LHCN-M2 (cell line): ENCODE measurements at regions not wholly inside any gene's neighbourhood (a gene's known extent, or its start where the extent isn't known, plus 50 kb on each side); places are given as distances from the start of the nearest gene placed in this dataset.
"Not testable (repeated sequence)": the region's sequence is repeated elsewhere in the genome, so short reads cannot be mapped to it uniquely, and the experiment has no call there.

ENCODE experiments used
- DNase-seq: peaks from one replicate; pipeline ENCODE4 v3.0.0-alpha.2; 2012; ENCODE audit warnings: low read depth

GRCh38 chr3:8136553-8136952 is 365.1 kb upstream of the LMCD1 start:
- DNase-seq: no peak

DNA sequence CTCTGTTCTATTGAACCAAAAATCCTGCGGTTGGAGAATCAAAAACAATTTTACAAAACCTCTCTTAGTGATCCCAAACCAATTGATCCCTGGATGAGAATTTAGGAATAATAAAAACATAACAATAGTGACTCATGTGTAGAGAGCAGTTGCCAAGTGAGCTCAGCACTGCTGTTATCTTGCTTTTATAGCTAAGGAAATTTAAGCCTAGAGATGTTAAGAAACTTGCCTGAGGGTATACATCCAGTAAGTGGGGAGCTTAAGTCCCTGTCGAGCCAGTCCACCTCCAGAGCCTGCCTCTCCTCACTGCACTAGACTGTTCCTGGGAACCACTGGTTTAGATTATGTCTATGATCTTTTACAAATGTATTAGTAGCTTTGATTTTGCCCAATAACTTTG is 358.4 kb upstream of the LMCD1 start:
- DNase-seq: no peak

GRCh38 chr3:8145661-8146060 is 356.0 kb upstream of the LMCD1 start:
- DNase-seq: no peak

- DNase-seq: no peak
Measured at GRCh38 chr3:8147711-8148110, 353.9 kb upstream of the LMCD1 start.

DNA sequence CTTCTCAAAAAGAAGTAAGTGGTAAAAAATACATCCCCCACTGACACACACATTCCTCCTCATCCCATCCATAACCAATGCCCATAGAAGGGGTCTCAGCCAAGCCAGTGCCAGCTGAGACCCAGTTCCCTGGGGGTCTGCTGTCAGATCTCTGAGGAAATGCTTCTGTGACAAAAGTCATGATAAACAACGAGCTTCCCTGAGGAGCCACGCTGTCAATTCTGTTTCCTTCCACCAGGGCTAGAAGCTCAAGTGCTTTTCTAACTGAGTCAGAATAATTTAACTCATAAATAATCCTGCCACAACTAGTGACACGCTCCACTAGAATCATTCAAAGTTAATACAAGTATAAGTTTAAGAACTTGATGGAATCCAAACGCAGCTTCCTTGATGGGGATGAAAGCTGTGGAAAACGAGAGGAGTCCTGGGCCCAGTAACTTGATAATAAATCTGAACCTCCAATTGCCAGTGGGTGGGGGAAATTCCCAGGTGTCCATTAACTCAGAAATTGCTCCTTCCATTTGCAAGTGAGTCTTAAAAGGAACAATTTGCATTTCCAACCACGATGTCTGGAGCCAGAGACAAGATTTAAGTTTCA is 348.7 kb upstream of the LMCD1 start:
- DNase-seq: no peak

- no peak for DNase-seq
Measured at GRCh38 chr3:8153800-8154199, 347.8 kb upstream of the LMCD1 start.

DNA sequence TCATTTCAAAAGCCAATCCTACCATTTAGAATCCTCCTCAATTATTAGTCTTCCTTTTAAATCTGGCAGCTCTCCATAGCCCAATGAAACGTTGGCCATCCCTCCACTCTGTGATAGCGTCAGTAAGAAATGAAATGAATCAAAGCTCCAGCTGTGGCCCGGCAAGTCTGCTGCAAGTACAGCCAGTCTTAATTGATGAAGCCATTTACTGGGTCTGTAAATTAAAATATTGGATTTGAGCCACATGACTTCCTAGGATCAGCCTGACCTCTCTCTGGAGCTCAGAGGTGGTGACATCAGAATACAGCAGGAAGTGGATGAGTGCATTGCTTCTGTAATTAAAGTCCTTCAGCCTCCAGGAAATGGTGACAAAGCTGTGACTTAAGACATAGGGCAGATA is 347.0 kb upstream of the LMCD1 start:
- no peak for DNase-seq

DNA sequence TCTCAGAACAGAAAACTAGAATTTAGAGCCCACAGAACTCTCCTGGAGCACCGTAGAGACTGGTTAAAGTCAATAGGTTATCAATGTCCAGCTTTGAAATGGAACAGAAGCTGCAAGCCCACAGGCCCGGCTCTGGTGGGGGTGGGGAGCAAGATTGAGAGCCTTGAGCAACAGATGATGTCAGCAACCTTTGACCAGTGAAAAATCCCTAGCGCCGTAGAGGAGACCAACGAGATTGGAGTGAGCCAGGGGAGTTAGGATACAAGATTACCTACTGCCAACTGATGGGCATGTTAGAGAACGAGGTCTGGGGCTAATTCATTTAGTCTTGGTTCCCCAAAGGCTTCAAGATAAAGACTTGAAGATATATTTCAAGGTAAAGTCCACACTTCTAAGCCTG is 345.5 kb upstream of the LMCD1 start:
- DNase-seq: no peak

GRCh38 chr3:8156831-8157230 is 344.8 kb upstream of the LMCD1 start:
- DNase-seq: no peak

DNA sequence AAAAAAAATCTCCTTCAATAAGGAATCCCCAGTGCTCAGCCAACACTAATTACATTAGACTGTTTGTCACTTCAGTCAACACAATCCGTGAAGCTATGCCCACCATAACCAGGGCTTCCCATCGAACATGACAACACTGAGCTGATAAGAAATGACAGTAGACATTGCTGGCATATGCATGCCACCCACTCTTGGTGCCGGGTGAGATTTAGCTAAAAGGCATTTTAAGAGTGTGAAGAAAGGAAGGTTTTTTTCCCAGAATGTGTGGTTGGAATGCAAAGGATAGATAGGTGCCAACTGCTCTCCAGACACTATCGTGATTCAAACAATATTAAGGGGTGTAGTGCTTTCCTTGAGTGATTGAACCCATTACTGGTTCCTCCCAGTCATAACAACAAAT is 344.0 kb upstream of the LMCD1 start:
- DNase-seq: no peak

DNA sequence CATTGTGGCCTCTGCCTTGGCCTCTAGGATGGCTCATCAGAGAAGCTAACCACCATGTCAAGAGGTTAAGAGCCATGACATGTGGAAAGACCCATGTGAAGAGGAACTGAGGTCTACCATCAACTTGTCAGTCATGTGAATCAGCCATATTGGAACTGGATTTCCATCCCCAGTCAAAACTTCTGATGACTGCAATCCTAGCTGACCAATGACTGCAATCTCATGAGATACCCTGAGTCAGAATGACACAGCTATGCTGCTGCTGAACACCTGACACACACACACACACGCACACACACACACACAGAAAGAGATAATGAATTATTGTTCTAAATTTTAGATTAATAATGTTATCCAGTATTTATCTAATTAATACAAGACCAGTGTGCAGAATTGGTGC is 337.5 kb upstream of the LMCD1 start:
- DNase-seq: no peak

- no peak for DNase-seq
Measured at GRCh38 chr3:8166014-8166413, 335.6 kb upstream of the LMCD1 start.

DNA sequence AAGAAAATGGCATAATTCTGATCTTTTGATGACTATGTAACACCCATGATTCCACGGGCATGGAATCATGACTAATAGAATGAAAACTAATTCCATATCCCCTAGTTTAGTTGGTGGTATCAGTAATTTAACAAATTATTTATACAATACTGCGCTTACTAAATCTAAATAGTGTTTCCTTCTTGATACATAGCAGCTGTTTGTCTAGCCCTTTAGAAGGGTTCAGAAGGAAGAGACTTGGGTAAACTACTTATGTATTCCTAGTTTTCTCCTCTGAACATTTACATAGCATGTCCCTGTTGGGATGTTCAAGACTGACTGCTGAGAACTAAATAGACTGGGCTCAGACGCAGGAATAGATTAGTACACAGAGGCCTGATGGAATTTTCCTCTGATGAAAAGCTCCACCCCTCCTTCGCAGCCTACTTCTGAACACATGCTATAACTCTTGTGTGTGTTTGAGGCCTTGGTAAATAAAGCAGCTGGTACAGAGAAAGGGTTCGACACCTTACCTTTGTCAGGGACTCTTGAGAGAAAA is 330.6 kb upstream of the LMCD1 start:
- DNase-seq: no peak

GRCh38 chr3:8173892-8174291 is 327.7 kb upstream of the LMCD1 start:
- no peak for DNase-seq

- not testable (repeated sequence) for DNase-seq
Measured at GRCh38 chr3:8176759-8177483, 324.7 kb upstream of the LMCD1 start.

GRCh38 chr3:8178516-8178915 is 323.1 kb upstream of the LMCD1 start:
- not testable (repeated sequence) for DNase-seq

DNA sequence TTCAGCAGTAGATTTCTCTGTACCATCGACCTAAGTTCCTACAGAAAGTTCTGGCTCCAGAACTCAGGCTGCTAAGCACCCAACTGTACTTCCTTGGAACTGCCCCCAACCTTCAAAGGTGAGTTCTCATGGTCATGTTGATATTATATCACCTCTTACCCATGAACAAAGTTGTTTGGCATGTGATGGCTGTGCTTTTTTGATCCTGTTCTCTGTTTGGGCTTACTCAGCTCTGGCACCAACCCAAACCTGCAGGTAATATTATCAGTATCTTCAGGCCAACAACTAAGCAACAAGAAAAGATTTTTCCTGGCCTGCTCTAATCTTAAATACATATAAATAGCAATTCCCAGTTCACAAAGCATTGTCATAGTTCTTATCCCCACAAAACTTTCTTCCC is 318.7 kb upstream of the LMCD1 start:
- DNase-seq: no peak

- DNase-seq: no peak
Measured at GRCh38 chr3:8183627-8184026, 318.0 kb upstream of the LMCD1 start.

DNA sequence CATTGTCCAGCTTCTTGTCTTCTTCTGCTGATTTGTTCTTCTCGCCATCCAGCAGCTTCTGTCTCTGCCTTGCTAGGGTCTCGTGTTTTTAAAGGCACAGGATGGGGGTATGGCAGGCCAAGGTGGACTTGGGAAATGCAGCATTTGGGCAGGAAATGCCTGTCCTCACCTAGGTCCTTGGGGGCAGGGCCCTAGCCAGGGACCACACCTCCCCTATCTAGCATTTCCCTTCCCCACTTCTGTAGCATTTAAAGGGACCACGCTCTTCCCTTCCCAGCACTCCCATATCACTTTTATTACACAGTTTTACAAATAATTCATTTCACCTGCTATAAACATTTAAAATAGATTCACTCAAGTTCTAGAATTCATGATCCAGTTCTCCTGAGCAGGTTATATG is 315.4 kb upstream of the LMCD1 start:
- DNase-seq: no peak

- DNase-seq: no peak
Measured at GRCh38 chr3:8187996-8188395, 313.6 kb upstream of the LMCD1 start.

DNA sequence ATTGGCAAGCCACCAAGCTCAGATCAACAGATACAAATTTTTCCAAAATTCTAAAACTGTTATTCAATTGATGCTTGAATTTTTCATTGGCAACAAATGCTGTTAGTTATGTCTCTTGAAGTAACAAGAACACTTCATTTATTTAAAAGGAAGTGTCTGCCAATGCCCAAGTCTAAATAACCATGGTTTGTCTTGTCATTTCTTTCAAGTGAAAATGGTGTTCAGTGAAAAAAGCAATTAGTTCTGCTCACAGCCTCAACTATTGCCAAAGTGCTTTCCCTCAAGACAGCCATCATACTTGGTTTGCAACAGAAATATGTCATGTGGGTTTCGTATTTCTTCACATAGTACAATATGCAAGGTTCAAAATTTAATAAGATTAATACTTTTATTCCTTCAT is 312.6 kb upstream of the LMCD1 start:
- DNase-seq: no peak

- DNase-seq: no peak
Measured at GRCh38 chr3:8191406-8191805, 310.2 kb upstream of the LMCD1 start.

DNA sequence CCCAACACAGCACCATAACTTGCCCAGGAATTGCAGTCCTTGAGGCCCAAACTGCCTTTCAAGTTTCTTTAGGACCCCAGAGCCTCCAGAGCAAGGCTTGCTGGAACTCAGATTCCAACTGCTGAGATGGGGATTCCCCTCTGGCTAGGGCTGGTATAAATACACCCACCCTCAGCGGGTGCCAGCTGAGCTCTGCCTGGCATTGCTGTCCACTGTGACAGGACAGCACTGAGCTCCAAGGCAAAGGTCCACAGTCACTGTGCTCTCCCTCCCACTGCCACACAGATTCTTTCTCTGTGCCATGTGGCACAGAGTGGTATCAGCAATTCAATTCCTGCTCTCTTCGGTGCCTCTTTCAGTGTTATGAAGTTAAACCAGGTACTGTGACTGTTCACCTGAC is 304.2 kb upstream of the LMCD1 start:
- DNase-seq: no peak
